ENCODE measurements at regions not wholly inside any gene's neighbourhood (a gene's known extent, or its start where the extent isn't known, plus 50 kb on each side); places are given as distances from the start of the nearest gene placed in this dataset.
"Not testable (repeated sequence)": the region's sequence is repeated elsewhere in the genome, so short reads cannot be mapped to it uniquely, and the experiment has no call there.

DNA sequence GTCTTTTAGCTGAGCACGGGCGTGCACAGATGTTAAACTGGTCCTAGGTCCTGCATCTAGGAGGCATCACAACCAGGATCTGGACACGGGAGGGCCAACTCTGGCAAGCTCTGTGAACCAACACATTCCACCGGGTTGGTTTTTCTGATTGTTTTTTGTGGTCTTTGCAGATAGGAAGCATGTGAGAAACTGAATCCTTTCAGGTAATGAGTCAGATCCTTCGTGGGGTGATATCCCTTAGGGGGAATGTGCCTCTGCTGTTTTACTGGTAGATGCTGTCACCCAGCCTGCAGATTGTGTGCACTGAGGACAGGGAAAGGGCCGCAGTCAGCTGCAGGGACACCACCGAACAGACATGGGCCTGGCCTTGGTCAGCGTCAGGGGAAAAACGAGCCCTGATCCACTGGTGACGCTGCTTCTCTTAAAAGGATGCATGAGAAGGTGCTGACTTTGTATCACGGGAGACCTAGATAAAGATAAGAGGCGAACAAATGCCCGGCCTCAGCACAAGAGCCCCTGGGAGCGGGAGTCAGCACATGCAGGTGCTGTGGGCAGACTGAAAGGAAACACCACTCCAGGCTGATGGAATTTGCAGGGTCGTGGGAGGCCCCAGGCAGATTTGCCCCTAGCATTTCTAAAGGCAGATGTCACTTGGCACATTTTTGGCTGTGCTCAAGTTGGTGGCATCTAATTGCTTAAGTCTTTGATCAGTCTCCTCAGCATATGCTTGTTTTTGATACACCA, 51.1 kb downstream of the DOP1B start:
- DNase-seq = peak; percentile 15

DNA sequence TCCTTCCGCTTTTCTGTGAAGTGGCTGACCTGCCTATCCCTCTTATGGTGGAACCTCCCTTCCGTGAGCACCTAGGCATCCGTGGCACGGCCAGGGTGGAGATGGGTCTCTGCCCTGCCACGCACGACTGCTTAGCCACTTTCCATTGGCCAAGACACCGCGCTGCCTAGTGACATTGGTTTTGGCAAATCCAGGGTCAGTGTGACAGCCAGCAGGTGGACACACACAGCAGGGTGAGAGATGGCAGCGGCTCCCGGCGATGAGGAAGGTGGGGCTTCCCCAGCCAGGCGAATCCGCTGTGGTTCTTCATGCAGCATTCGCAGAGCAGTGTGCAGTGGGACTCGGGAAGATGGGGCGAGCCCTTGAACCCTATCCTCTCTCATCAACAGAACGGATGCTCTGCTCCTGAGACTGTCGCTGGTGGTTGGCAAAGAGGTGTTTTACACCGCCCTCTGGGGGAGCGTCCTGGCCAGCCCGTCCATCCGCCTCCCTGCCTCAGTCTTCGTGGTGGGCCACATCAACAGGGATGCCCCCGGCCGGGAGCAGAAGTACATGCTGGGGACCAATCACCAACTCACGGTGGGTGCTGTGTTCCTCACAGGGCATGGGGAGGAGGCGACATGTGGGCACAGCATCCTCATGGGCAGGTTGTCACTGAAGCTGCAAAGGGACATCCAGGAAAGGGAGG, 51.8 kb downstream of the DOP1B start:
- DNase-seq = no peak

DNA sequence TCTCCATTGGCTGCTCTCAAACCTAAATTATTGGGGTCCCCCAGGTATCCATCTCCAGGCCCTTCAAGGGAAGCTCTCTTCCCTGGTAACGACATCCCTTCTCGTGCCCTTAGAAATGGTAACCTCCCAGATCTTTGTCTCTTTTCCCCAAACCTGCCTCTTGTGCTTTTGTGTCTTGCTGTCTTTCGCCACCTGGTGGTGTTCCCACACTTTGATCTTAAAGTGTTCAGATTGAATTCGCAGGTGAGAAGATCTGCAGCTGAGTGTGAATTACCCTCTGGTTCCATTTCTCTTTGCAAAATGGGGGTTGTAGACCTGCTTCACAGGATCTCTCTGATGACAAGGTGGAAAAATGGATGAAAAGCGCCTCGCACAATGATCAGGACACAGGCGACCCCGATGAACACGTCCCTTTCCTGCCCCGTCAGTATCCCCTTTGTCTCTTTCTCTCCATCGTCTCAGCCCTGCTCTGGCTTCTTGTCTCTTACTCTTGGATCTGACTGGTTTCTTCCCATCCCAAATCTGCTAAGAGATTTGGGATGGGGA, 53.1 kb downstream of the DOP1B start:
- peak; percentile 39 for DNase-seq

DNA sequence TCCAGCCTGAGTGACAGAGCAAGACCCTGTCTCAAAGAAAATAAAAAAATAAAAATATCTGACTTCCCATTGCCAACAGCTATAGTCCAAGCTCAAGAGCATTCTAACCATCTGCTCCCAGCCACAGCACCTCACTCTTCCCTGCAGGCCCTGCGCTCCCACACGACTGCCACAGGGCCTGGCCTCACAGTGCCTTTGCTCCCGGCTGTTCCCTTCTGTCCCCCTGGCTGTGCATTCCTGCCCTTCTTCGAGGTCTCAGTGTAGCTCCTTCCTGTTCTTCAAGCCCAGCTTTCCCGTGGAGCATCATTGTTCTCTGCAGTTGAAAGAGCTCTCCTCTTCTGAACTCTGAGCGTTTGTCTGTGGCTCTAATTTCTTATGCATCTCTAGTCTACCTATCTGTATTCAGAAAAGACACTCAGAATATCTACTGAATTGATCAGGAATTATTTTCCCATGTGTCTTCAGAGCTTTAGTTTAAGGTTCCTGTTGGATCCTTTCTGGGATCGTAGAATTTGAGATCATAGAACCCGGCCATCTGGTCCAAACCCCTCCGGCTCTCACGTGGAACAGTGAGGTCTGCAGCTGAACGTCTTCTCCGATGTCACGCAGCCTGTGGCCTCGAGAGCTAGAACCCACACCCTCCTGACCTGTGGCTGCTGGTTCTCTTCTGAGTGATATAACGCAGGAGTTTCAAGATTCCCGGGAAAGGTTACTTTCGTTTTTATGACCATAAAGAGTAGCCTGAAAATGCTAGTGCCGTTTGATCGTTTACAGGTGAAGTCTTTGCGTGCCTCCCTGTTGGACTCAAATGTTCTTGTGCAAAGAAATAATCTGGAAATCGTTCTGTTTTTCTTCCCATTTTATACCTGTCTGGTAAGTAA, 54.4 kb downstream of the DOP1B start:
- no peak for DNase-seq

DNA sequence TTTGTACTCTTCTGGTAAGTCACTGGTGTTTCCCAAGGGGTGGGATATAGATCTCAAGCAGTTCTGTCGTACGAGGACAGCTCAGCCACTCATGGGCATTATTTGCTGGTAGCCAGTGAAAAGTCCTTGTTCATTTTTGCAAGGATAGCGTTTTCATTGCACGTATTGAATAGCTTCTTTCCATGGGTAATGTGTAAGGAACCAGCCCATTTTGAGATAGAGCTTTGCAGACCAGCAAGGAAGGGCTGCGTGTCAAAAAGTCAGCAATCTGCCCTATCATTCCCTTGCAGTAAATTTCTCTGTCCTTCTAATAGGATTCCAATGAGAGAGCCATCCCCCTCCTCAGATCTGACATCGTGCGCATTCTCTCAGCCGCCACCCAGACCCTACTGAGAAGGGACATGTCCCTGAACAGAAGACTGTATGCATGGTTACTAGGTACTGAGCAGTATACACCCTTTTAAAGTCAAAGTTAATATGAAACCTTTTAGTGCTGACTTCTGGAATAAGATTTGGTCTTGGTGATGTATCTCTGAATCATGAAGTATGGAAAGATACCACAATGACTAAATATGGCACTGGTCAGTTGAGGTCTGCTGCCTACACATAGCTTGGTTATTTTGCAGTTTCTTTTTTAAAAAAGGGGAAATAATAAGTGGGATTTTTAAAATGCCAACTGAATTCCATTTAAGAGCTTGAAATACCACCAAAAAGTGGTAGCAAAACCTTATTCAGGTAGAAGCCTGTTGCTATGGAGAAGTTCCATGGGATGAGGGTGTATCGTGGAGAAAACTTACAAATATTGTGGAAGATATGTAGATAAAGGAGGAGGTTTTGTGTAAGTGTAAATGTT, 55.3 kb downstream of the DOP1B start:
- DNase-seq = no peak

DNA sequence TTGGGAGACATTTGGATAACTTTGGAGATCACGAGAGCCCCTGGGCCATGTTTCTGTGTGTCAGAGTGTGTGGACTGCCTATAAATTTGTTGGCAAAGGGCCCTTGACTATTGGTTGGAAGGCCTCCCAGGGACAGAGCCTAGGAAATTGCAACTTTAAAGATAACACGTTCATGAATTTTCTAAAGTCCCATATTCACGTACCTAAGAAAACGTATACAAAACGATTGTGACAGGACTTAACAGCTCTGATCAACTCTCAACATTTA, 55.8 kb downstream of the DOP1B start:
- no peak for DNase-seq

DNA sequence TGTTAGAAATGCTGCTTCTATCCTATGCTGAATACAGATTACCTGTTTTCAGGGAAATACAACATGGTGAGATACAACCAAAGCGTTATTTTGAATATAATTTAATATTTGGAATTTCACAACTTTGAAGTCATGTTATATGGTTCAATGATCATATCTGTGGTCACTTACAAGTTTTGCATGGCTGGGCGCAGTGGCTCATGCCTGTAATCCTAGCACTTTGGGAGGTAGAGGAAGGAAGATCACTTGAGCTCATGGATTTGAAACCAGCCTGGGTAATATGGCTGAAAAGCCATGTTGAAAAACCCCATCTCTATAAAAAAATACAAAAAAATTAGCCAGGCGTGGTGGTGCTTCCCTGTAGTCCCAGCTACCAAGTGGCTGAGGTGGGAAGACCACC, 57.9 kb downstream of the DOP1B start:
- DNase-seq = no peak

DNA sequence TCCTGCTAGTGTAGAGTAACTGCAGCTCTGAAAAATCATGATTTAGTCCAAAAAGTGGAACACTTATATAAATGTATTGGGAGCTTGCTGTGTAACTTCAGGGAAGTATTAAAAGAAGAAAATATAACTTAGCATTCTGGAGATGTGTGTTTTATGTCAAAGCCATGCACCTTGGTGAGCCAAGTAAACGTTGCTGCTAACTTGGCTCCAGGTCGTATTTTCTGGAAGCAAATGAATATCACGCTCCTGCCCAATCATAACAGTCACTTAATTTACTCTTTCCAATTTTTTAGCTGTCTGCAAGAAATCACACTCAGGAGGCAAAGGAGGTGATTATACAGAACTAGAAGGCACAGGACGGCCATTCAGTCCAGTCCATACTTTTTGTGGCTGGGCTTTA, 61.1 kb downstream of the DOP1B start:
- DNase-seq = no peak

DNA sequence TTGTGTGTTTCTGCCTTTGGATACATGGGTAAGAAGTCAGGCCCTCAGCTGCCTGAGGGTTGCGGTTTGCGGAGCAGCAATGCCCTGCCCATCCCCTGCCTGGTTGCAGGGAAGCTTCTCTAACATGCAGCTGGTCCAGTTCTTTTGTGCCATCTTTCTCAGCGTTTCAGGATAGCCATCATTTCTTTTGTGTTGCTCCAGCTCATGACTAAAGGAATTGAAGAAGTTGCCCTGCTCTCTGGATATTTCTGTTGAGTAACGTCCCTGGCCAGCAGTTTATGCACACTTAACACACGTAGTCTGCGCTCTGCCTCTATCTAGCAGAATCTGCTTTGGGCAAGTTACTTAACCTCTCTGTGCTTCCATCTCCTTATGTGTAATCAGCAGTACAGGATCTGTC, 62.1 kb downstream of the DOP1B start:
- DNase-seq = no peak

DNA sequence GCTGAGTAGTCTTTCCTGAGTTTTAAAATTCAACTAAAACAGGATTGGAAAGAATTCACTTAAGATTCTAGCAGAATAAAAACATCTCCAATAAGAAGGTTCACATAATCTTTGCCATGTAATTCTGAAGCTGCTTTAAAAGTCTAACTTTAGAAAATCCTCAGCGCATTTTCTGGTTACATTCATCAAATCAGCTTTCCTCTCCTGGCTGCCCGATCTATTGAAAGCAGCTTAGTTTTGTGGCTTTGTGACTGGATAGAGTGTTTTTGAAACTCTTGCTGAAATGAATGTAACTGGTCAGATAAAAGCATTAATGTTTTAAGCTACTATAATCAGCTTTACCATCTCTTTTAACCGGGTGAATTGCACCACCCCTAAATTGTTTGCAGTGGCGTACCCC, 66.8 kb downstream of the DOP1B start:
- no peak for DNase-seq

DNA sequence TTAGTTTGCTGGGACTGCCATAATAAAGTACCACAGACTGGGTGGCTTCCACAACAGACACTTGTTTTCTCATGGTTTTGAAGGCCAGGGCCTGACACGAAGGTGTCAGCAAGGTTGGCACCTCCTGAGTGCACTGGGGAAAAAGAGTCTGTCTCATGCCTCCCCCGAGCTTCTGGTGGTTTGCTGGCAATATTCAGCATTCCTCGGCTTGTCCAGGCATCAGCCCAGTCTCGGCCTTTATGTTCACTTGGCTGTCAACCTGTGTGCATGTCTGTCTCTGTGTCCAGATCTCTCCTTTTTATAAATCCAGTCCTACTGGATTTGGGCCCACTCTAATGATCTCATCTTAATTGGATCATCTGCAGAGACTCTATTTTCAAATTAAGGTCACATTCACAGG, 72.6 kb downstream of the DOP1B start:
- DNase-seq = no peak

DNA sequence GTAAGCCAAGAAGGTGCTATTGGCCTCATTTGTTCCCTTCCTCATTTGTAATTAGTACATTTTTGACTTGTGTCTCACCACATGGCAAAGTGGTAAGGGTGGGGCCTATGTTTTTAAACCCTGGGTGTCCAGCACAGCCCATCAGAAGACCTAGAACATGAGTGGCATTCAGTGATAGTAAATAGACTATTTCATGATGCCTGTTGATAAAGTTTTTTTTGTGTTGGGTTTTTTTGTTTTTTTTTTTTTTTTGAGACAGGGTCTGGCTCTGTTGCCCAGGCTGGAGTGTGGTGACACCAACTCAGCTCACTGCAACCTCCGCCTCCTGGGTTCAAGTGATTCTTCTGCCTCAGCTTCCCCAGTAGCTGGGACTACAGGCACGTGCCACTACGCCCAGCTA, 74.8 kb downstream of the DOP1B start:
- DNase-seq = not testable (repeated sequence)

DNA sequence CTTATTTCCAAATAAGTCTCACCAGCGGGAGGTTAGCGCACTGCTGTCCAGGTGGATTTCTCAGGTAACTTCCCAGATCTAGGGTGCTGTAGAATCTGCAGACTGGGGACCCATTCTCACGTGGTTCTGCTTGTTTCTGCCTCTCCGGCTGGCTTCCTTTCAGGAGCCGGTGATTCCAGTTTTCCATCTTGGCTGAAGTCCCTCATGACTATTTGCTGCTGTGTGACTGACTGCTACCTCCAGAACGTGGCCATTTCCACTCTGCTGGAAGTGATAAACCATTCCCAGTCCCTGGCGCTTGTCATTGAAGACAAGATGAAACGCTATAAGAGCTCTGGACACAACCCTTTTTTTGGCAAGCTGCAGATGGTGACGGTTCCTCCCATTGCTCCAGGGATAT, 76.0 kb downstream of the DOP1B start:
- DNase-seq = no peak

DNA sequence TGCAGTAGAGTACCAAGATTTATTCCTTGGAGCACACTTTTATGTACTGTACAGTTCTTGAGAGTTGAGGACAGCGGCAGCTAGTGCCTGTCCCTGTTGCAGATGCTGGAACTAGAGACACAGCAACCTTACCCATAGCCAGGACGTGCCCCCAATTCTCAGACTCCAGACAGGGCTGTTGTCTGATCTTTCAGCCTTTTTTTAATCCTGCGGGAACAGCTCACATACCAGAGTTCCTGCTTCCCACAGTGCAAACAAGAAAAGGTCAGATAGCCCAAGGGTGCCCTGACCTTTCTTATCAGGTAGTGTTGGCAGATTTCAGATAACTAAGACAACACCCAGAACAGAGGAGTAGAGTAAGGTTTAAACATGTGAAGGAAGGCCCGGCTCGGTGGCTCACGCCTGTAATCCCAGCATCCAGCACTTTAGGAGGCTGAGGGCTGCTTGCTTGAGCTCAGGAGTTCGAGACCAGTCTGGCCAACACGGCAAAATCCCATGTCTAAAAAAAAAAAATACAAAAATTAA, 78.5 kb downstream of the DOP1B start:
- no peak for DNase-seq

DNA sequence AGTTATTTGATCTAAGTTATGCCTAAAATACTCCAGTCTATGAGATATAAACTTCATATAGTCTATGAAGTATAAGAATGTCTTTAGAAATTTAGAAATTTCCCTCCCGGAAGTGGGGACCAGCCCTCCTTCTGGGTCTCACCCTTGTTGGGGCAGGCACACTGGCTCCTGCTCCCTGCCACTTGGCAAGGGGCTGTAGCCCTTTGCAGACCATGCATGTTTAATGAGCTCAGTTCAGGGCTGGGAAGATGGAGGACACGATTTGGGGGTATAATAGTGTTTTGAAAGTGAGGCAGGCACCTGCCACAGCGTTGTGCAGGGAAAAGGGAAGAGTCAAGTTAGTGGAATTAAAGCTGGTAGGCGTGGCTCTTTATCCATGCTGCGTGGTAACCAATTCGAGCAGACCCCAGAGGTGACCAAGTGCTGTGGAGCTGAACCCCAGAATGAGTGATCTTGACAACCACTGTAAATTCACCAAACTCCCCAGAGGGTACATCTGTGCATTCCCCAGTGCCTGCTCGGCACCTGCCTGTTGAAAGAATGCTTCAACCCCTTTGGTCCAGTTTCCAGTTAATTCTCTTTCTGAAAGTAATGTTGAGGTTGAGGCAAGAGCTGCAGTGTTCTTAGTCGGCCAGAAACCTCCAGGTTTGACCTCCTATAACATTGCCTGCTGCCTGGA, 79.6 kb downstream of the DOP1B start:
- DNase-seq = no peak

DNA sequence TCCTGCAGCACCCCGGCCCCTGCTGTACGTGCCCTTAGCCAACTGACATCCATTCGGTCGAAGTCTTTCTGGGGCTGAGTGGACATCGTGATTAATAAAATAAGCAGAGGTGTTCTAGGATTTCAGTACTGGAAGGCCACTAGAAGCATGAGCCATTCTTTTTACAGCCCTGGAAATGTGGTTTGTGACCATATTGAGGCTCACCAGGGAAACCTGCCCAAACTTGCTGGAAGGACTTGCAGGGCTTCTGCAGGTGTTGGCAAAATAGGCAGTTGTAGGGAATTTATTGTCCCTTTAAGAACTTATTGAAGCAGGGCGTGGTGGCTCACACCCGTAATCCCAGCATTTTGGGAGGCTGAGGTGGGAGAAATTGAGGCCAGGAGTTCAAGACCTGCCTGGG, 80.8 kb downstream of the DOP1B start:
- no peak for DNase-seq

DNA sequence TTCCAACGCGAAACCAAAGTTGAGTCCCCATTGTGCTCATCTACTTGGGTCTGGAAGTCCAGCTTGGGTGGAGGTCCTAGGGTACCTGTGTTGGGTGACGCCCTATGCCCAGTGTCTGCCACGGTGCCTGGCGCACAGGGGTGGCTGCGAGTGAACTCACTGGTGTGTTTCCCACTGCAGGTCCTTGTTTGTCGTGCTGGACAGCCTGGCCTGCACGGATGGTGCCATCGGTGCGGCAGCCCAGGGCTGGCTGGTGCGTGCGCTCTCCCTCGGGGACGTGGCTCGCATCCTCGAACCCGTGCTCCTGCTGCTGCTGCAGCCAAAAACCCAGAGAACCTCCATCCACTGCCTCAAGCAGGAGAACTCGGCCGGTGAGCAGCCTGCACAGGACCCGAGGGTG, 80.4 kb upstream of the MORC3 start:
- DNase-seq = no peak

DNA sequence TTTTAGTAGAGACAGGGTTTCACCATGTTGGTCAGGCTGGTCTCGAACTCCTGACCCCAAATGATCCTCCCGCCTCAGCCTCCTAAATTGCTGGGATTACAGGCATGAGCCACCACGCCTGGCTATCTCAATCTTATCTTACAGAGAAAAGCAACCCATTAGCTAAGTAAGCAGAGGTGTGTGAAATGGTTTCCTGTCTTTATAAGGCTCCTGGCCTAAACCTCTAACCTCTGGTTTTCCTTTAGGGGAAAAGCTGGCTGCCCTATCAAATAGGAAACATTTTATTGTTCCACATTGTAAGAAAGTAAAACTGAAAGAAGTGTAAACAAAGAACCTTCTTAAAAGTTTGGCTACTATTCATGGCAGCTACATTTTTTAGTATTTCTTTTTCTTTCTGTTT, 78.3 kb upstream of the MORC3 start:
- DNase-seq = no peak

DNA sequence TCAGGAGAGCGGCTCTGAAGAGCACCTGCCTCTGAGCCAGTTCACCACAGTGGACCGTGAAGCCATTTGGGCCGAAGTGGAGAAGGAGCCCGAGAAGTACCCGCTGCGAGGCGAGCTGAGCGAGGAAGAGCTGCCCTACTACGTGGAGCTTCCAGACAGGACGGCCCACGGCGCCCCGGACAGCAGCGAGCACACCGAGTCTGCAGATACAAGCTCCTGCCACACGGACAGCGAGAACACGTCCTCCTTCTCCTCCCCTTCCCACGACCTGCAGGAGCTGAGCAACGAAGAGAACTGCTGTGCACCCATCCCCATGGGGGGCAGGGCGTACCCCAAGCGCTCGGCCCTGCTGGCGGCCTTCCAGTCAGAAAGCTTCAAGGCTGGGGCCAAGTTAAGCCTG, 74.9 kb upstream of the MORC3 start:
- DNase-seq = no peak

DNA sequence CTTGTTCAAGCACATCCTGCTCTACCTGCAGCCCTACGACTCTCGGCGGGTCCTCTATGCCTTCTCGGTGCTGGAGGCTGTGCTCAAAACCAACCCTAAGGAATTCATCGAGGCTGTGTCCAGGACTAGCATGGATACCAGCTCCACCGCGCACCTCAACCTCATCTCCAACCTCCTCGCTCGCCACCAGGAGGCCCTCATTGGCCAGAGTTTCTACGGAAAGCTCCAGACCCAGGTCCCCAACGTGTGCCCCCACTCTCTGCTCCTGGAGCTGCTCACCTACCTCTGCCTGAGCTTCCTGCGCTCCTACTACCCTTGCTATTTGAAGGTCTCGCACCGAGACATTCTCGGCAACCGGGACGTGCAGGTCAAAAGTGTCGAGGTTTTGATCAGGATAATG, 74.3 kb upstream of the MORC3 start:
- DNase-seq = no peak

DNA sequence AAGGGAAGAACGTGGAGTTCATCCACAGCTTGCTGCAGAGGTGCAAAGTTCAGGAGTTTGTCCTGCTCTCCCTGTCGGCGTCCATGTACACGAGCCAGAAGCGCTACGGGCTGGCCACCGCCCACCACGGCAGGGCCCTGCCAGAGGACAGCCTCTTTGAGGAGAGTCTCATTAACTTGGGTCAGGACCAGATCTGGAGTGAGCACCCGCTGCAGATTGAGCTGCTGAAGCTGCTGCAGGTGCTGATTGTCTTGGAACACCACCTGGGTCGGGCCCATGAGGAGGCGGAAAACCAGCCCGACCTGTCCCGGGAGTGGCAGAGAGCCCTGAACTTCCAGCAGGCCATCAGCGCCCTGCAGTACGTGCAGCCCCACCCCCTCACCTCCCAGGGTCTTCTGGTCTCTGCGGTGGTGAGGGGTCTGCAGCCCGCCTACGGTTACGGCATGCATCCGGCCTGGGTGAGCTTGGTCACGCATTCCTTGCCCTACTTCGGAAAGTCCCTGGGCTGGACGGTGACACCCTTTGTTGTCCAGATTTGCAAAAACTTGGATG, 73.8 kb upstream of the MORC3 start:
- DNase-seq = no peak
